IMR-90 (cell line): ENCODE measurements at regions not wholly inside any gene's neighbourhood (a gene's known extent, or its start where the extent isn't known, plus 50 kb on each side); places are given as distances from the start of the nearest gene placed in this dataset.

Experiments used
- ATAC-seq: fragments of 200-7000 bp; cut with Tn5 transposase; 2 replicates; pipeline ENCODE4 v1.9.1; 2020; ENCODE audit warnings: low read depth, mild to moderate bottlenecking, moderate library complexity
- BruUV-seq: library from RNA; stranded (reverse); fragments of 400-500 nt; replicated peaks from 2 replicates; lab custom pipeline; 2021; lab: Mats Ljungman, UMichigan
- CTCF ChIA-PET: fragments of 300-600 bp; formaldehyde crosslinking; extraction: SDS; loops from one replicate; lab custom pipeline; 2021; ENCODE audit warnings: antibody characterized with exemption; lab: Yijun Ruan, JAX
- POLR2A ChIA-PET: fragments of 300-600 bp; sonication (Branson Sonifier 250); formaldehyde crosslinking; loops from one replicate; lab custom pipeline; 2022; ENCODE audit warnings: antibody characterized with exemption; ENCODE audit not compliant: unreplicated experiment; lab: Charles Lee
- DNase-seq: peaks from one replicate; pipeline ENCODE4 v3.0.0; 2013
- H2AFZ ChIP-seq: replicated peaks from 2 replicates; pipeline ENCODE3; 2013; ENCODE audit warnings: low read length, mild to moderate bottlenecking; ENCODE audit not compliant: poor library complexity
- H2AK5ac ChIP-seq: 2 replicates; pipeline ENCODE4 v1.6.1; 2013; ENCODE audit warnings: low read depth, low read length, inconsistent platforms
- H2AK9ac ChIP-seq: replicated peaks from 2 replicates; pipeline ENCODE3; 2013; ENCODE audit warnings: mild to moderate bottlenecking, low read depth, low read length, moderate library complexity; ENCODE audit not compliant: poor library complexity
- H2BK120ac ChIP-seq: 2 replicates; pipeline ENCODE4 v1.6.1; 2013; ENCODE audit warnings: low read depth, low read length, inconsistent platforms
- H2BK15ac ChIP-seq: 3 replicates; pipeline ENCODE4 v1.6.1; 2013; ENCODE audit warnings: low read depth, low read length, inconsistent platforms
- H2BK20ac ChIP-seq: 2 replicates; pipeline ENCODE4 v1.6.1; 2013; ENCODE audit warnings: low read depth, mild to moderate bottlenecking, inconsistent platforms, low read length, moderate library complexity
- H2BK5ac ChIP-seq: 2 replicates; pipeline ENCODE4 v1.6.1; 2013; ENCODE audit warnings: mild to moderate bottlenecking, low read depth, low read length, inconsistent platforms; ENCODE audit not compliant: poor library complexity, severe bottlenecking
- H3K14ac ChIP-seq: replicated peaks from 2 replicates; pipeline ENCODE4 v1.6.1; 2013; ENCODE audit warnings: low read depth, low read length, inconsistent platforms
- H3K18ac ChIP-seq: 2 replicates; pipeline ENCODE4 v1.6.1; 2013; ENCODE audit warnings: low read depth, low read length, control low read depth
- H3K23ac ChIP-seq: 2 replicates; pipeline ENCODE4 v1.6.1; 2013; ENCODE audit warnings: low read depth, low read length, inconsistent platforms
- H3K27ac ChIP-seq: 2 replicates; pipeline ENCODE4 v1.5.1; 2013; ENCODE audit warnings: mild to moderate bottlenecking, control low read depth, low read length; ENCODE audit not compliant: insufficient read depth
- H3K27me3 ChIP-seq: 2 replicates; pipeline ENCODE4 v1.6.1; 2013; ENCODE audit warnings: low read length; ENCODE audit not compliant: control insufficient read depth, insufficient read depth
- H3K36me3 ChIP-seq: 2 replicates; pipeline ENCODE4 v1.6.1; 2013; ENCODE audit warnings: low read length, mixed read lengths; ENCODE audit not compliant: control insufficient read depth, insufficient read depth
- H3K4ac ChIP-seq: 2 replicates; pipeline ENCODE4 v1.6.1; 2013; ENCODE audit warnings: low read depth, low read length, inconsistent platforms
- H3K4me1 ChIP-seq: 2 replicates; pipeline ENCODE4 v1.6.1; 2013; ENCODE audit warnings: low read length, mixed read lengths; ENCODE audit not compliant: control insufficient read depth, insufficient read depth
- H3K4me2 ChIP-seq: 2 replicates; pipeline ENCODE4 v1.6.1; 2013; ENCODE audit warnings: low read depth, mild to moderate bottlenecking, control low read depth, low read length, moderate library complexity
- H3K4me3 ChIP-seq: 2 replicates; pipeline ENCODE4 v1.5.1; 2013; ENCODE audit warnings: low read depth, mild to moderate bottlenecking, control low read depth, low read length, moderate library complexity; ENCODE audit not compliant: insufficient read depth
- H3K56ac ChIP-seq: 2 replicates; pipeline ENCODE4 v1.6.1; 2013; ENCODE audit warnings: low read length, inconsistent platforms; ENCODE audit not compliant: insufficient read depth; ENCODE audit errors: extremely low read depth
- H3K79me1 ChIP-seq, 2 experiments: 2 replicates each; pipeline ENCODE4 v1.6.1; 2013; ENCODE audit warnings: low read length in 2 of 2, inconsistent platforms in 1 of 2, low read depth in 1 of 2
- H3K9ac ChIP-seq: 2 replicates; pipeline ENCODE4 v1.6.1; 2013; ENCODE audit warnings: low read depth, low read length, control low read depth
- H3K9me1 ChIP-seq: 2 replicates; pipeline ENCODE4 v1.6.1; 2013; ENCODE audit warnings: low read length, inconsistent platforms; ENCODE audit not compliant: insufficient read depth
- H3K9me3 ChIP-seq: 2 replicates; pipeline ENCODE4 v1.6.1; 2013; ENCODE audit warnings: low read length; ENCODE audit not compliant: control insufficient read depth, insufficient read depth
- H4K20me1 ChIP-seq: 2 replicates; pipeline ENCODE4 v1.6.1; 2013; ENCODE audit warnings: low read length, inconsistent platforms; ENCODE audit not compliant: insufficient read depth
- H4K5ac ChIP-seq: 2 replicates; pipeline ENCODE4 v1.6.1; 2013; ENCODE audit warnings: mild to moderate bottlenecking, low read depth, low read length, control low read depth
- H4K8ac ChIP-seq, 2 experiments: 2 replicates each; pipeline ENCODE4 v1.6.1; 2013; ENCODE audit warnings: low read depth in 2 of 2, low read length in 2 of 2, control low read depth in 1 of 2, inconsistent platforms in 1 of 2
- H4K91ac ChIP-seq: 2 replicates; pipeline ENCODE4 v1.6.1; 2013; ENCODE audit warnings: low read depth, low read length, inconsistent platforms; ENCODE audit not compliant: insufficient read depth
- CEBPB ChIP-seq: IDR thresholded peaks from 2 replicates; pipeline ENCODE4 v1.6.1; 2012; ENCODE audit warnings: low read depth, low read length, improper control_type of control experiment
- RFX5 ChIP-seq: IDR thresholded peaks from 2 replicates; pipeline ENCODE4 v1.8.0; 2012; ENCODE audit warnings: low read depth, mild to moderate bottlenecking, low read length, moderate library complexity
- WGBS, 2 experiments: methylation state at CpG; one replicate each; pipeline versions ENCODE4 v1.1.5 to v1.1.7; 2013; ENCODE audit warnings: missing lambda C conversion rate in 2 of 2; ENCODE audit not compliant: insufficient read length in 1 of 2; ENCODE audit errors: extremely low coverage in 2 of 2; 5-methylcytosine and 5-hydroxymethylcytosine counted together
- dilution Hi-C: fragments of 300-500 bp; cut with HindIII; formaldehyde crosslinking; loops from one replicate; pipeline ENCODE4 v1.14.3; 2018; ENCODE audit warnings: low sequenced_read_pairs; ENCODE audit not compliant: unreplicated experiment
- in situ Hi-C: fragments of 300-500 bp; cut with MboI; formaldehyde crosslinking; loops from 3 replicates; pipeline ENCODE4 v1.14.3; 2019; ENCODE audit warnings: low sequenced_read_pairs, inconsistent platforms, mixed read lengths
- intact Hi-C: fragments of 100-400 bp; cut with micrococcal nuclease; formaldehyde crosslinking; loops from 2 replicates; pipeline ENCODE4 v1.10.0; 2022

DNA sequence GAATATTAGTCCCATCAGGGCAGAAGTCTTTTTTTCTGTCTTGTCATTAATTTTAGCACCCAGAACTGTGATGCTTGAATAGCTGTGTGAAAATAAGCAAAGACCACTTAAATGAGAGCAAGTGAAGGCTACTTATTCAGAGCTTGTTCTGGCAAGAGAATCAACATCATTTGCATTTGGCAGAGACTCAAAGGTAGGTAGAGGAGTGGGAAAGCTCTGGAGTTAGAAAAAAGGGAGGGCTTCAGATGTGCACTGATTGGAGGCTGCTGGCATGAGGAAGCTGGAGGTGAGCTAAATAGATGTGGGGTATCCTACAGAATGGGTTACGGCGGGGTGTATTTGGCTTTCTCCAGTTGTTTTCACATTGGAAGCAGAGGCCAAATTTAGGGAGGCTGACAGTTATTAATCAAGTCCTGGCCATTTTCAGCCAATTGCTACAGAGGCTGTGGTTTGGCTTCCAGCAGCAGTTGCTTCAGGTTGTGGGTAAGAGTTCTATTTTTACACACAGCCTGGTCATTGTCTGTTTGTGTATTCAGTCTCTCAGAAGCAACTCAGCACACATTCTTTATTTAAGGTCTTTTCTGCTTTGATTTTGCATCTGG, 254.3 kb downstream of the BTBD3 start:
- intact Hi-C loops (no loop called here), dilution Hi-C loops (no loop called here), in situ Hi-C loops (no loop called here)
- no CpG with 5 or more reads among the region's 2 CpGs for WGBS, 2 experiments
- Histone ChIP-seq H2BK20ac (peak overlapping the region; percentile 54; the same call in 1 of the 2 replicates), H3K36me3 (no peaks in the 10 kb centered on the region), H2AK5ac (no peak overlapping the region), H3K56ac (no peak overlapping the region), H3K79me1 (no peaks in the 10 kb centered on the region), H2AK9ac (no peak overlapping the region), H4K91ac (no peak overlapping the region), H3K23ac (no peak overlapping the region), H2BK15ac (no peak overlapping the region), H2BK120ac (no peak overlapping the region), H2BK5ac (no peak overlapping the region), H3K14ac (no peak overlapping the region), H3K9ac (no peak overlapping the region), H3K27me3 (no peaks in the 10 kb centered on the region), H3K4ac (no peak overlapping the region), H3K9me3 (no peaks in the 10 kb centered on the region), H4K5ac (no peak overlapping the region), H4K8ac (no peak overlapping the region), H3K27ac (no peak overlapping the region), H3K4me1 (no peaks in the 10 kb centered on the region; the same call in 1 of the 2 replicates), H3K18ac (no peak overlapping the region), H3K4me3 (no peak overlapping the region), H2AFZ (no peak overlapping the region), H4K20me1 (no peaks in the 10 kb centered on the region), H3K4me2 (no peak overlapping the region; the same call in 1 of the 2 replicates), H3K9me1 (no peaks in the 10 kb centered on the region)
- POLR2A ChIA-PET = no interaction called here
- TF ChIP-seq CEBPB (peak; percentile 78), RFX5 (no peak)
- CTCF ChIA-PET = no interaction called here
- no TSS peak for BruUV-seq
- ATAC-seq (peak; percentile 69), DNase-seq (peak; percentile 84)
